OCI-LY3 (cell line): ENCODE measurements at regions not wholly inside any gene's neighbourhood (a gene's known extent, or its start where the extent isn't known, plus 50 kb on each side); places are given as distances from the start of the nearest gene placed in this dataset.

Experiments used
- H2AFZ ChIP-seq: fragments of 200-600, 300-600 bp; shearing (Covaris generic); 2 replicates; pipeline ENCODE4 v1.6.0; 2014; ENCODE audit warnings: antibody characterized with exemption, low read depth, low read length
- H3K27ac ChIP-seq: fragments of 200-600, 300-600 bp; sonication (generic); 2 replicates; pipeline ENCODE4 v1.5.1; 2014; ENCODE audit warnings: mild to moderate bottlenecking, low read length, moderate library complexity, mixed read lengths
- H3K27me3 ChIP-seq: fragments of 200-600, 300-600 bp; sonication (generic); 2 replicates; pipeline ENCODE4 v1.6.1; 2014; ENCODE audit warnings: low read depth, low read length, mixed read lengths
- H3K36me3 ChIP-seq: fragments of 200-600, 300-600 bp; sonication (generic); replicated peaks from 2 replicates; pipeline ENCODE3; 2014; ENCODE audit warnings: low read depth, low read length, mixed read lengths
- H3K4me1 ChIP-seq: fragments of 300-600, 200-600 bp; sonication (generic); 2 replicates; pipeline ENCODE4 v1.6.1; 2014; ENCODE audit warnings: low read length, mixed read lengths
- H3K4me2 ChIP-seq: fragments of 200-600, 300-600 bp; sonication (generic); 2 replicates; pipeline ENCODE4 v1.6.1; 2014; ENCODE audit warnings: low read length, mixed read lengths
- H3K4me3 ChIP-seq: fragments of 300-600, 200-600 bp; sonication (generic); 2 replicates; pipeline ENCODE4 v1.5.1; 2014; ENCODE audit warnings: antibody characterized with exemption, mild to moderate bottlenecking, low read length, moderate library complexity
- H3K79me2 ChIP-seq: fragments of 300-600, 200-600 bp; shearing (Covaris generic); 2 replicates; pipeline ENCODE4 v1.6.1; 2014; ENCODE audit warnings: mild to moderate bottlenecking, low read length, mixed read lengths
- H3K9ac ChIP-seq: fragments of 300-600, 200-600 bp; shearing (Covaris generic); 2 replicates; pipeline ENCODE4 v1.6.0; 2014; ENCODE audit warnings: mild to moderate bottlenecking, low read length, moderate library complexity
- H3K9me3 ChIP-seq: fragments of 200-600, 300-600 bp; shearing (Covaris generic); 2 replicates; pipeline ENCODE4 v1.6.1; 2014; ENCODE audit warnings: low read length, mixed read lengths; ENCODE audit not compliant: insufficient read depth
- H4K20me1 ChIP-seq: fragments of 200-600, 300-600 bp; sonication (generic); 2 replicates; pipeline ENCODE4 v1.6.1; 2016; ENCODE audit warnings: low read length, mixed read lengths; ENCODE audit not compliant: insufficient read depth
- EZH2phosphoT487 ChIP-seq: fragments of 200-600 bp; shearing (Covaris generic); IDR thresholded peaks from 2 replicates; pipeline ENCODE4 v1.6.1; 2018; ENCODE audit warnings: antibody characterized with exemption, mixed run types, low read depth
- TF ChIP-seq, protein P1 (sequence below): fragments of 200-600, 300-600 bp; sonication (generic); IDR thresholded peaks from 2 replicates; pipeline ENCODE4 v1.5.1; 2014; ENCODE audit warnings: antibody characterized with exemption, low read length, low read depth

DNA sequence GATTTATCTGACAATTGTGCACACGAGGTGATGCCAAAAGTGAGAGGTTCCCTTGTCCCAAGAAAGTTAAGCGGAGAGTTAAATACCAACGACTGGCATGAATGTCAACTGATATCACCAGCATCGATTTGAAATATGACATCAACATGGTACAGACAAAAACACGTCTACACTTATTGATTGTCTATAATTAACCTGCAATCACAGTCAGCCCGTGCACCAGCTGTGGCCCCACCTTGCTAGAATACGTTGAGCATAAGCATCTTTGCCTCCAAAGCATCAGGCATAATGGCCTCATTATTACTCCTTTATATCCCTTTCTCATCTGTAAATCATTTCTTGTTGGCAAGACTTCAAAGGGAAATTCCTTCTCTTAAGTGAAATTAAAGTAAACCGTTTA, 625.4 kb downstream of the IRX1 start:
- H3K36me3 ChIP-seq = no peaks in the 10 kb centered on the region
- H3K4me1 ChIP-seq = no peaks in the 10 kb centered on the region
- no peaks in the 10 kb centered on the region for H3K9me3 ChIP-seq
- no peaks in the 10 kb centered on the region for H4K20me1 ChIP-seq
- no peak overlapping the region for H3K4me3 ChIP-seq
- no peaks in the 10 kb centered on the region for H3K79me2 ChIP-seq
- H3K27me3 ChIP-seq = no peaks in the 10 kb centered on the region
- H3K9ac ChIP-seq = no peak overlapping the region
- no peak overlapping the region for H3K4me2 ChIP-seq
- no peak overlapping the region for H2AFZ ChIP-seq
- TF ChIP-seq, protein P1, sequence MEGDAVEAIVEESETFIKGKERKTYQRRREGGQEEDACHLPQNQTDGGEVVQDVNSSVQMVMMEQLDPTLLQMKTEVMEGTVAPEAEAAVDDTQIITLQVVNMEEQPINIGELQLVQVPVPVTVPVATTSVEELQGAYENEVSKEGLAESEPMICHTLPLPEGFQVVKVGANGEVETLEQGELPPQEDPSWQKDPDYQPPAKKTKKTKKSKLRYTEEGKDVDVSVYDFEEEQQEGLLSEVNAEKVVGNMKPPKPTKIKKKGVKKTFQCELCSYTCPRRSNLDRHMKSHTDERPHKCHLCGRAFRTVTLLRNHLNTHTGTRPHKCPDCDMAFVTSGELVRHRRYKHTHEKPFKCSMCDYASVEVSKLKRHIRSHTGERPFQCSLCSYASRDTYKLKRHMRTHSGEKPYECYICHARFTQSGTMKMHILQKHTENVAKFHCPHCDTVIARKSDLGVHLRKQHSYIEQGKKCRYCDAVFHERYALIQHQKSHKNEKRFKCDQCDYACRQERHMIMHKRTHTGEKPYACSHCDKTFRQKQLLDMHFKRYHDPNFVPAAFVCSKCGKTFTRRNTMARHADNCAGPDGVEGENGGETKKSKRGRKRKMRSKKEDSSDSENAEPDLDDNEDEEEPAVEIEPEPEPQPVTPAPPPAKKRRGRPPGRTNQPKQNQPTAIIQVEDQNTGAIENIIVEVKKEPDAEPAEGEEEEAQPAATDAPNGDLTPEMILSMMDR = no peak
- no peak for TF ChIP-seq EZH2phosphoT487
- no peak overlapping the region for H3K27ac ChIP-seq

DNA sequence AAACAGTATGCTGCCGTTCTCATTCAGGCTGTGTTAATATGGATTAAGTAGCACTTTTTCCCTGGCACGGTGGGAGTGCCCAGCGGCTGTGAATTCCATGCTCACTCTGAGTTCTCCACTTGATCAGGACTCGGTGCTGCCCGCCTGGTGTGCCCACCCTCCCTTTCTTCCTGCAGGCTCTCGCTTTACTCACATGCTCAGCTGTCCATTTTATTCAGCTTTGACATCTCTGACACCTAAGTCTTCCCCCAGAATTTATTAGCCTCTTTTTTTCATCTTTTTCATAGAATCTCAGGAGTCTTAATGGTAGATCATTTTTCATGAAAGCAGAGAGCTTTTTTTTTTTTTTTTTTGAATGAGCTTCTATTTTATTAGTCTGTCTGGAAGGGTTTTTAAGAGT, 626.5 kb downstream of the IRX1 start:
- Histone ChIP-seq H3K4me1 (no peaks in the 10 kb centered on the region), H3K27me3 (no peaks in the 10 kb centered on the region), H3K27ac (no peak overlapping the region), H2AFZ (no peak overlapping the region), H3K36me3 (no peaks in the 10 kb centered on the region), H3K79me2 (no peaks in the 10 kb centered on the region), H4K20me1 (no peaks in the 10 kb centered on the region), H3K4me2 (no peak overlapping the region), H3K9ac (no peak overlapping the region), H3K9me3 (no peaks in the 10 kb centered on the region), H3K4me3 (no peak overlapping the region)
- TF ChIP-seq, protein P1 = no peak
- no peak for TF ChIP-seq EZH2phosphoT487

DNA sequence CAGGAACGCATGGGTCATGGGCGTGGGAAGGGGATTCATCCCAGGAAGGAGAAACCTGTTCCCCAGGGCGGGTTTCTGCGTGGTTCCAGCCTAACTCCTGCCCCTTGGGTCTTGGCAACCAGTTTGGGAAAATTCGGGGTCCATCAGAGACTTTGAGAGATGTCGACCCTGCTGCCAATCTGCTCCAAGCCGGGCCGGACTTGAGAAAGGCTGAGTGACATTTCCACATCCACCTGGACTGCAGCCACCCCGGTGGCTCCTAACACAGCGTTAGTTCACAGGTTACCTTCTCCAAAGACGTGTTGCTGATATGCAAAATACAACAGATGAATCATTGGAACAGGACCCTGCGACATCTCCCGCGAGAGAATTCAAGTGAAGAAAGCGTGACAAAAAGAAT, 627.2 kb downstream of the IRX1 start:
- H3K4me2 ChIP-seq = no peak overlapping the region
- H3K9me3 ChIP-seq = no peaks in the 10 kb centered on the region
- H3K4me3 ChIP-seq = no peak overlapping the region
- no peaks in the 10 kb centered on the region for H3K36me3 ChIP-seq
- TF ChIP-seq, protein P1 = no peak
- TF ChIP-seq EZH2phosphoT487 = no peak
- H3K79me2 ChIP-seq = no peaks in the 10 kb centered on the region
- H3K9ac ChIP-seq = no peak overlapping the region
- H2AFZ ChIP-seq = no peak overlapping the region
- no peaks in the 10 kb centered on the region for H3K4me1 ChIP-seq
- H3K27ac ChIP-seq = no peak overlapping the region
- H4K20me1 ChIP-seq = no peaks in the 10 kb centered on the region
- H3K27me3 ChIP-seq = no peaks in the 10 kb centered on the region

DNA sequence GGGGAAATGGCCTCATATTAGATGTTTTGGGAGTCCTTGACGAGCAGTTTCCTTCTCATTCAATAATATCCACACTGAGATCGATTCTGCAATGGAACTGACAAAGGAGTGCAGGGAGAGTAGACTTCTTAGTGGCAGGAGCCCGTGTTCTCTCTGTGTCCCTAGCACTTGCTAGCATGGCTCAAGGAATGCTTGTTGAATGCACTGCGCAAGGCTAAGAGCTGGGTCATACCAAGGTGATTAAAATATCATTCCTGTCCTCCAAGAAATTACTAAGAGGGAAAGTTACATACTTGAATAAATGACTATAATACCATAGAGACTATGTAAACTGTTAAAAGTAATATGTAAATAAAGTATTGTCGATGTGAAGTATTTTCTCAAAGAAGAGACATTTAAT, 630.1 kb downstream of the IRX1 start:
- TF ChIP-seq EZH2phosphoT487 = no peak
- TF ChIP-seq, protein P1 = no peak
- H3K4me1 ChIP-seq = no peaks in the 10 kb centered on the region
- H3K79me2 ChIP-seq = no peaks in the 10 kb centered on the region
- no peak overlapping the region for H2AFZ ChIP-seq
- no peak overlapping the region for H3K4me3 ChIP-seq
- no peaks in the 10 kb centered on the region for H3K27me3 ChIP-seq
- H4K20me1 ChIP-seq = no peaks in the 10 kb centered on the region
- no peaks in the 10 kb centered on the region for H3K36me3 ChIP-seq
- H3K9ac ChIP-seq = no peak overlapping the region
- H3K9me3 ChIP-seq = no peaks in the 10 kb centered on the region
- H3K4me2 ChIP-seq = no peak overlapping the region
- no peak overlapping the region for H3K27ac ChIP-seq
